NCI-H1930 (cell line): ENCODE measurements at regions not wholly inside any gene's neighbourhood (a gene's known extent, or its start where the extent isn't known, plus 50 kb on each side); places are given as distances from the start of the nearest gene placed in this dataset.

Experiments
- DNase-seq, 2 experiments: peaks; one replicate each; lab custom pipeline; 2025; lab: John Stamatoyannopoulos, UW

DNA sequence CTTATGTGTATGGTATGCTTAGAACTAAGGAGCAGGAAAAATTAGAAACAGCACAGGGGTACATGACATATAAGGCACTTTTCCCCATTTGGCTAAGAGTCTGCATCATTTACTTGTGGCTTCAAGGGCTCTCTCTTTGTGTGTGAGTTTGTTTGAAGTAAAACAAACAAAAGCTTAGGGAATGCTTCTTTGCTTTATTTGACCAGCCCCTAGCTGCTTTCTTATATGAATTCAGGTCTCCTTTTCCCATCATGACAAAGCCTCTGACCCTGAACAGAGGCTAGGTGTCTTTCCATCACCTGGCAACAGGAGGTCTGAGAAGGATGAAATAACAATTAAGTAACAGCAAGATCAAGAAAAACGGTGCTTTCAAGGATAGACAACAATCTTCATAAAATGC lies 643.8 kb upstream of the ADGRL2 start:
- no peak for DNase-seq

- DNase-seq = no peak
These were observed 645.6 kb upstream of the ADGRL2 start for GRCh38 chr1:81155131-81155530.

- no peak for DNase-seq
These were observed 649.5 kb upstream of the ADGRL2 start for GRCh38 chr1:81151206-81151605.

DNA sequence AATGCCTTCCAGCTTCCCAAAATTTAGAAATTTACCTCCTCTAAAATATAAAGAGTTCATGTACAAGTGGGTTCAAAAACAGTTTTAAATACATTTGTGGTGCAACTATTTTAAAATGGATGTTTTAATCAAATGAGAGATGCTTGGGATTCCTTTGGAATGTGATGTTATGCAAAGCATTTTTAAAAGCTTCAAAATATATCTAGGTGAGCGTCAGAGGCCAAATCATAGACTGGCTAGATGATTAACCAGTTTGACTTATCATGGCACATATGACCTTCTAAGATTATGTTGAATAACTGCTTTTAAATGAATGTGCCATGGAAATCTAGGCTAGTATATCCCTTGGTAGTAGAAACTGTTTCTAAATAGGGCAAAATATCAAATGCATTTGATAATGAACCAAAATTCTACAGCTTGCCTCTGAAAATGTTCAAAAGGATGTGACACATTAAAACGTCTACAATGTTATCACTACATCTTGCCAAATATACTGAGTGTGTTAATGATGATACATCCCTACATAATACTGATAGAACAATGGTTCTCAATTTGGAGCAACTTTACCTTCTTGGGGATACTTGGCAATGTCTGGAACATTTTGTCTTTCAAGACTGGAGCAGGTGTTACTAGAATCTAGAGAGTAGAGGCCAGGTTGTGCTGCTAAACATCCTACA lies 650.9 kb upstream of the ADGRL2 start:
- DNase-seq = no peak

- no peak for DNase-seq
These were observed 656.4 kb upstream of the ADGRL2 start for GRCh38 chr1:81144240-81144825.

DNA sequence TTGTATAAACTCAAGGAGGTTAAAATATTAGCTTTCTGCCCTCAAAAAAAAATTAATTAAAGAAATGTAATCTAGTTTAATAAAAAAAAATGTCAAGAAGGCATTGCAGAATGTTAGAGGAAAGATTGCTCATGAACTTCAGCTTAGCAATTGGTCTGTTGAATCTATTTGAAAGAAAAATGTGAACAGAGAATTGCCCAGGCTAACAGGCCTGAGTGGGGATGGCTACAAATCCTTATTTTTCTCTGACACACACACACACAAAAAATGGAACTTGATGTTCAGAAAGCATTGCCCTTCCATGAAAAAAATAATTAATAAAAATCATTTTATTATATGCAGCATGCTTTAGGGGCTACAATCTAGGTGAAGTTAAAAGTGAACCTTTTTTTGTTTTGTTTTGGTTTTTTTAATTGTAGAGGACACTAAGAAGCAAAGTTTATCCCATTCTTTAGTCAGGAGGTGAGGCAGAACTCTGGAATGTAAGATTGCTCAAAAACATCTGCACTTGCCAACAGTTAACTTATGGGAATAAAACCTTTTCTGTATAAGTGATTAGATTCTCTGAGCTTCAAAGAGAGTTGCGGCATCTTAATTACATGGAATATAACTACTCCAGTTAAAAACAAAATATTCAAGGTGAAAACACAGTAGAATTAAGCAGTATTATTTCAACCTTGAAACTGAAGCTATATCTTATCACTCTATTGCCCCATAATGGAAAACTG lies 658.5 kb upstream of the ADGRL2 start:
- DNase-seq = no peak

GRCh38 chr1:81135524-81135923 lies 665.2 kb upstream of the ADGRL2 start:
- DNase-seq = no peak

- DNase-seq = no peak
These were observed 671.0 kb upstream of the ADGRL2 start for GRCh38 chr1:81129776-81130175.

DNA sequence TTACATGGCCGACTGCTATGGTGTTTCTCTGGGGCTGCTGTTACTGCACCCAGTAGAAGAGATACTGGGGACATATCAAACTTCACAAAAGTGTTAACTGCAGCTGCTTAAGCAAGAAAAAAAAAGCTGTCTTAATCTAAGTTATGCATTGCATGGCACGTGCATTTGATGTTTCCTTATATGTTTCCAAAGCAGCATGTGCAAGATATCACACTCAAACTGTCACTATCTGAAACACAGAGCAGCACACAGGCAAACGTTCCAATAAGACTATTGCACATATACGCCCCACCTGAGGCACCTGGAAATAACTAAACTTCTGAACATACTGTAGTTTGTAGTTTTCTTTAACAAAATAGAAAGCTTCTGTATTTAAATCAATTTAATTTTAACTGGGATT lies 671.4 kb upstream of the ADGRL2 start:
- no peak for DNase-seq

GRCh38 chr1:81128079-81128478 lies 672.7 kb upstream of the ADGRL2 start:
- no peak for DNase-seq

- DNase-seq = peak; percentile 75 to 78
These were observed 673.6 kb upstream of the ADGRL2 start for GRCh38 chr1:81126989-81127581.

DNA sequence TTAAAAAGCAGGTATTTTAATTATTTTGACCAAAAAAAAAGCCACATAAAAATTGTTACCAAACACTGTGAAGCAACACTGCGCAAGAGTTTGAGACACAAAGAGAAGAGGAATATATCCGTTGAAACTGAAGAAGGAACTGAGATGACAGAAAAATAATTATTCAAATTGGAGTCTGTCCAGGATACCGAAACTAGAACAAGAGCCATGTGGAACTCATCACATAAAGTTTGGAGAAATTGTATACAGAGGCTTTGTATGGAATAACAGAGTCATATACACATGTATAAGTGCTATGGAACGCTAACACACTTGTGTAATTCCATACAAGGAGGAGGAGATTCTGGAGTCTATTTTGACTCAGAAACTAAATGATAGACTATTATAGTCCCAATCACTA lies 675.1 kb upstream of the ADGRL2 start:
- no peak for DNase-seq

DNA sequence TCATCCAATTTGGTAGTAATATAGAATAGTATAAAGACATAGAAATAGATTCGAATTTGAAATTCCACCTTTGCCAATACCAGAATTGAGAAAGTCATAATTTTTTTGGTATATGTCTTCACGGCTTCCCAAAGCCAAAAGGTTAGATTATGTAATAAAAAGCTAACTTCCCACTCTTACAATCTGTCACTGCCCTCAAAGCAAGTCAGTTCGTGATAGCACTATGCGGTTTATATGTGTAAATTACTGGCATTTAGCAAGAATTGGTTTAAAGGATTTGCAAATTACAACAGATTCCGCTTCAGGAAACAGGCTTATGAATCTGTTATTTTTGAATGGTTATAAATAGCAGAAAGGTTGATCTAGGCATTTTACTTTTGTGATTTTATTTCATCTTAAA lies 679.4 kb upstream of the ADGRL2 start:
- DNase-seq = no peak

GRCh38 chr1:81119319-81119718 lies 681.4 kb upstream of the ADGRL2 start:
- DNase-seq = no peak

- no peak for DNase-seq
These were observed 682.2 kb upstream of the ADGRL2 start for GRCh38 chr1:81118550-81118949.

GRCh38 chr1:81115422-81115821 lies 685.3 kb upstream of the ADGRL2 start:
- DNase-seq = no peak

GRCh38 chr1:81114191-81114590 lies 686.5 kb upstream of the ADGRL2 start:
- DNase-seq = no peak

- no peak for DNase-seq
These were observed 687.0 kb upstream of the ADGRL2 start for GRCh38 chr1:81113688-81114087.

DNA sequence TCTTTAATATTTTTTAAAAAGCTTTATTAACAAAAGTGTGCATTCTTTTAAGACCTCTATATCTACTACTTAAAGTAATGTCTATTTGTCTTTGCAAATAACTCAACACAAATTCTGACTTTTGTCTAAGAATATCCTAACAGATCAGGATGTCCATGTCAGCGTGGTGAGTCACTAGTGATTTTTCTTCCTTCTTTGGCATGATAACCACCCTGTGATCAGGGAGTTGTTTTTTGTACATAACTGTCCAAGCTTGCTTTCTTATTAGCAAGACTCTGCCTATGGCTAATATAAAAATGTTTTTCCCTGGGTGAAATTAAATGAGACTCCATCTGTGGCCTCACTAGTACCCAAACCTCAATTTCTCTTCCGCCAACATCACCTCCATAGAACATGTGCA lies 688.9 kb upstream of the ADGRL2 start:
- no peak for DNase-seq

DNA sequence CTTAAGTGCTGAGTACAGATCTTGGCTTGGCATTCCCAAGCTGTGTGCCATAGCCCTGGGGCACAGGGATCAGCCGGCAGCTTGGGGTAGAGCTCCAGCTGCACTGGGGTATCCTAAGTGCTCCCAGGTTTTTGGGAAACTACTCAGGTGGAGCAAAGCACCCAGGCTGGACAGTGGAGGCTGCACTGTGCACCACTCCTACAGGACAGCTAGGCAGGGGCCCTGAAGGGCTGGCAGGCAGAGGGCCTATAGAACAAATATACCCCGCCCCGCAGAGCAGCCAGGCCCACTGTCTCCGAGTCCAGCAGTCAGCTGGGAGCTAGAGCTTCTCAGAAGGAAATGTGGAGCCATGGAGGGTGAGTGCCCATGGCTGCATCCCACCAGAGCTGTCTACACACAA lies 691.7 kb upstream of the ADGRL2 start:
- no peak for DNase-seq

GRCh38 chr1:81097860-81098259 lies 702.9 kb upstream of the ADGRL2 start:
- no peak for DNase-seq

GRCh38 chr1:81073580-81073979 lies 727.2 kb upstream of the ADGRL2 start:
- DNase-seq = no peak
